Stimulated activated CD4-positive, alpha-beta T cell treated with anti-CD3 and anti-CD28 coated beads, Interleukin-1b, Interleukin-23, amount 100 ng/mL, for 24 hours (primary cell): ENCODE measurements at regions not wholly inside any gene's neighbourhood (a gene's known extent, or its start where the extent isn't known, plus 50 kb on each side); places are given as distances from the start of the nearest gene placed in this dataset.

Source experiments
- DNase-seq, 4 experiments: peaks; one replicate each; pipeline ENCODE4 v3.0.0-alpha.2; 2020; ENCODE audit warnings: low read depth in 4 of 4, low spot score in 1 of 4

DNA sequence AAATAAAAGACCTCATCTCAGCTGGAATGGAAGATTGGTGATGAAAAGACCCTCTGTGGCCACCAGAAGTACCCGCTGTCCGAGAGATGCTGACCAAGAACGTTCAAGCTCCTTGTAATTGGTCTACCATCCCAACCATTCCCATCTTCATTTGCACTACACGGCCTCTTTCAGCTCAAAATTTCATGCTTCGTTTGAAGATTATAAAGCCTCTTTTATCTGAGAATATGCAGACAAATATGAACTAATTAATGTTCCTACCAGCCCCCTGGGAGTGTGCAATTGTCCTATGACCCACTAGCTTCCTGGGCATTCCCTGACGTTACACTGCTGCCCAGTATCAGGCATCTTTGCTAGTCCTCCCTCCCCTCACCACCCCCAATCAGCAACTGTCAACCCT lies 583.7 kb downstream of the MID1IP1 start:
- no peak for DNase-seq

DNA sequence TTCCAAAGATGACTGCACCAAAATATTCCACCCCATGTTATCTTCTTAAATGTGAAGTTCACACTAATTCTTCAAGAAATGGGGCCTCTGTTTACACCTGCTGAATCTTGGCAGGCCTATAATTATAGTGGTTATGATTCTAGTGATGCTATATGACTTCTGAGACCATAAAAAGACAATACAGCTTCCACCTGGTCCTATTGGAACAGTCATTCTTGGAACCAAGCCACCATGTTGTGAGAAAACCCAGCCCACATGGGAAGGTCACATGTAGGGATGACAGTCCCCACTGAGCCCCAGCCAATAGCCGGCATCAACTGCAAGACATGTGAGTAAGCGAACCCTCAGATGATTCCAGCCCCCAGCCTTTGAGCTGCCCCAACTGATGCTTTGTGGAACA lies 587.5 kb downstream of the MID1IP1 start:
- DNase-seq: no peak

DNA sequence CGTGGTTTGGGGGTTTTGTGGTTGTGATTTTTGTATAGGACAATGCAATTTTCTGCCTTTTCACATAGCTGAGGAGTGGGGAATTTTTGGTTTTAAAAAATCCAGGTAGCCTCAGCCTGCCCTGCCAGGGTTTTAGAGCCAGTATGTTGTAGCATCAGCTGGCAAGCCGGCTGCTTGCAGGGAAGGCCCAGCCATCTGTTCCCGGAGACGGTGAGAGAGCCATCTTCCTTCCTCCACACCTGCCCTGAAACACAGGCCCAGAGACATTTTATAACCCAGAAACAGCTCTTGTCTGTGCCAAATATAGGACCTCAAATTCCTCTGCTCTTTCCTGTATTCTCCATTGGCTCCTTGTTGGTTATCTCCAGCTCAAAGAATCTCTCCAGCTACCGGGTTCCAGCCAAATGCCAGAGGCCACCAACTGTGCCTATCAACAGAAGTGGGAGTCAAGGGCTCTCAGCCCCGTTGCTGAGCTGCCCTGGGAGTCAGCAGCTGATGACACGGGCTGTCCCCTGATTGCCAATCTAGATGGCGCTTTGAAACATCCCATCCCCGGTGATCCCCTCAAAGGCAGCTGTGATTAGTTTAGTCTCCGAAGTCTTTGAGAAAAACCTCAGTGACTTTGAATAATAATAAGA lies 595.2 kb downstream of the MID1IP1 start:
- DNase-seq: no peak

DNA sequence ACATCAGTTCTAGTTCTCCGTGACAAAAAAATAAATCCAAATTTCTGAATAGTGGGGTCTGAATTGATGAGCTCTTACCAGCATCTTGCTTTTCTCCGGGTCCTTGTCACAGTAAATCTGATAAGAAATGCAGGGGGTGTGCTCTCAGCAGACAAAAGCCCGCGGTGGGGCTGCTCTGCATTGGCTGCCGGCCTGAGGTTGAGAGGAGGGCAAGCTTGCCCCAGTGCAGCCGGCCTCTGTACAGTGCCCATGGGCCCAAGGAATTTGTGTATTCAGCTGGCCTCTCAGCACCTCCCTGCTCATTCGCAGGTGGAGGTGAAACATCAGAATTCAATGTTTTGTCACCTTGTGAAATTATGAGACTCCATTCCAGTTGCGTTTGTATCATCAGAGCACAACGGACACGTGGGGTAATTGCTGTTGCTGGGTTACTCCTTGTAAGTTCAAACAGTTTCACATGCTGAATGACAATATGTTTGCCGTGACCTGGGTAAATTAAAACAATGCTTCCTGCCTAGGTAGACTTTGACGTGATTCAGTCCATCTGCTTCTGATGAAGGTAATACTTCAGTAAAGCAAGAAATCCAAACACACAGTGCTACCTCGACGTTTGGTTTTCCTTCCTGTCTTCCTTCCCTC lies 596.4 kb downstream of the MID1IP1 start:
- DNase-seq: no peak

- DNase-seq: no peak
Measured at GRCh38 chrX:39398215-39398962, 597.1 kb downstream of the MID1IP1 start.

- DNase-seq: no peak
Measured at GRCh38 chrX:39398963-39399261, 597.7 kb downstream of the MID1IP1 start.

- no peak for DNase-seq
Measured at GRCh38 chrX:39399387-39399786, 598.1 kb downstream of the MID1IP1 start.

- no peak for DNase-seq
Measured at GRCh38 chrX:39401483-39402110, 600.3 kb downstream of the MID1IP1 start.

- no peak for DNase-seq
Measured at GRCh38 chrX:39402158-39402557, 600.9 kb downstream of the MID1IP1 start.

DNA sequence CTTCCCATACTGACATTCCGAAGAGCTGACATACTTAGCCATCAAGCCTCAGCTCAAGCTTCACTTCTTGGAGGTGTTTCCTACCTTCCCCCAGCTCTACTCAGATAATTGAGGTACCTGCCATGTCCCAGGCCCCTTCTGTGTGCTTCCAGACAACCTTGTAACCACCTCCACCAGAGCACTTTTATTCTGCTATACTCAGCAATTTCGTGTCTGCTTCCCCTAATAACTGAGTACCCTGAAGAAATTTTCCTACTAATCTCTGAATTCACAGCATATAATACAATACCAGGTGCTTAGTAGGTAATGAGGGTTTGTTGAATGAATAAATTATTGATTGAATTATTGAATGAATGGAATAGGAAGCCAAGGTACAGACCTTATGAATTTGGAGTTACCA lies 605.5 kb downstream of the MID1IP1 start:
- no peak for DNase-seq

GRCh38 chrX:39409246-39409917 lies 608.1 kb downstream of the MID1IP1 start:
- DNase-seq: no peak

GRCh38 chrX:39414290-39414854 lies 613.1 kb downstream of the MID1IP1 start:
- no peak for DNase-seq

DNA sequence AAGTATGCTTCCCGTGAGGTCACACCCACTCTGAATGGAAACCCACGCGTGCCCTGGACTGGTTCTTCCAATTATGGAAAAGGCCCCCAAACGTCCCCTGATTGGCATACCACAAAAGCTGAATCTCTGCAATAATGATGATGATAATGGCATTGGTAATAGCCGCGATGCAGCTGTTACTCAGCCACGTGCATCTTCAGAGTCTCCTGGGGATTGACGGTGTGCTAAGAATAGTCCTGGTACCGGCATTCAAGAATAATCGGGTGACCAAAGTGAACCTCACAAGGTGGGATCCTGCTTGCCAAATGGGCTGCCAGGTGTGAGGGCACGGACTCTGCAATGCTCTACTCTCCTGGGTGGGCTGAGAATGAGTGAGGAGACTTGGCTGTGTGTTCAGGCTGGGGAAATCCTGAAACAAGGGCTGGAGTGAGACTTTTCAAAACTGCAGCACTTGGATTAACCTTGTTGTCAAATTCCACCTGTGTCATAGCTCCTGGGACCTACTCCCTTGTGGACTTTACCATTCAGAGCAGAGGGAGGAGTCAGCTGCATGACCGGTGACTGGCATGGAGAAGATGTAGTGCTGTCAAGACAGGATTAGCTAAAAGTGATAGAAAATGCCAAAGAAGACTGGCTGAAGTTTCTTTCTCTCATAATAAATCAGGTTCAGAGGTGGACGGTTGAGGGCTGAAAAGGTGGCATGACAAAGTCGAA lies 615.4 kb downstream of the MID1IP1 start:
- no peak for DNase-seq

DNA sequence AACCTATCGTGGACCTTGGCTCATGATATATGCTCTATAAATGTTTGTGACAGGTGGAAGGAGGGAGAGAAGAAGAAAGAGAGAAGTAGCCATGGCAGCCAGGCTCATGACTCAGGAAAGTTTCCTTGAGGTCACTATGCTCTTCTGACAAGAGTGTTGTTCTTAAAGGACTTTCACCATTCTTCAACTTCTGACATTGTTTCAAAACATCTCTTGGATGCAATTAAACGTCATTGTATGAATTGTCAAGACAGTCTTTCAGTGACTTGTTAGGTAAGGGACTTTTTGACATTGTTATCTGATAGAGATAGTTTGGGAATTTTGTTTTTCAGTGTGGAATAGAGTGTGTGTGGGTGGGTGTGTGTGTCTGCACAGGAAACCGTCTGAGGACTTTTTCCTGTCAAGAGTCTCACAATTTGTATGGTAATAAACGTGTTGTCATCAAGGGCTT lies 617.0 kb downstream of the MID1IP1 start:
- DNase-seq: no peak

GRCh38 chrX:39418731-39419638 lies 617.7 kb downstream of the MID1IP1 start:
- DNase-seq: no peak

DNA sequence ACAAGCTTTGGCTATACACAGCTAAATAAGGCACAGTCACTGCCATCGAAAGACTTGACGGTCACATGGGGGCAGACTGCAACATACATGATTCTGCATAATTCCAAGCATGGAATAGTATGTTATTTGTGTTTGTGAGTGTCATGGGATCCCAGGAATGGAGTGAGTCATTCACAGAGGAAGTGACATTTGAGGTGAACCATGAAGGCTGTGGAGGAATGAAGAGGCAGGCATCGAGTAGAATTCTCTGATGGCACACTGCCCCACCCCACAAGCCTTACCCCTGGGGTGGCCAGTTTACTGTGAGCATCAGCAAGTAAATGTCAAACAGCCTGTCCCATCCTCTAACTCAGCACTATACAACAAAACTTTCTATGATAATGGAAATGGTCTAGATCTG lies 619.7 kb downstream of the MID1IP1 start:
- DNase-seq: no peak

GRCh38 chrX:39425124-39425806 lies 624.0 kb downstream of the MID1IP1 start:
- DNase-seq: no peak

- DNase-seq: no peak
Measured at GRCh38 chrX:39426101-39426500, 624.8 kb downstream of the MID1IP1 start.

DNA sequence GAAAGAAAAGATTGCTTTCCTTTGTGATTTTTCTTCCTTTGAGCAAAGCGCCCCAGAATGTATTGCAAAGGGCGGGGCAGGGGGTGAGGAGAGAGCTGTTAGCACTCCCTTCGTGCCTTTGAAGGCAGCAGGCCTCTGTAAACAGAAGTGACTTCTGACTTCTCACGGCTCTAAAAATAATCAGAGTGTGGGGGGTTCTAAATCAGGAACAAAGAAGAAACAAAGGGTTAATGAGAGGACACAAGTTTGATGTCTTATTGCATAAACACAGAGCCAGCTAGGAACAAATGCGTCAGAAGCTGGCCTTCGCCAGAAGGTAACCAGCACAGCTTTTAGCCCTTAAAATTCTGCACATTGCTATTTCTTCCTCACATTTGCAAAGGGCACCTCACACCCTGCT lies 626.2 kb downstream of the MID1IP1 start:
- no peak for DNase-seq
